ENCODE measurements at regions not wholly inside any gene's neighbourhood (a gene's known extent, or its start where the extent isn't known, plus 50 kb on each side); places are given as distances from the start of the nearest gene placed in this dataset.

- Mint-ChIP-seq H3K27me3 (ENCODE audit: low read depth, unreplicated experiment) (no peaks in the 10 kb centered on the region), H3K4me3 (ENCODE audit: unreplicated experiment) (no peak overlapping the region), H3K9me3 (ENCODE audit: unreplicated experiment) (peaks cover 6% of the 10 kb centered on the region), H3K36me3 (ENCODE audit: low read depth, unreplicated experiment) (no peaks in the 10 kb centered on the region), H3K27ac (ENCODE audit: unreplicated experiment) (no peak overlapping the region), H3K4me1 (ENCODE audit: low read depth, unreplicated experiment) (peaks cover 7% of the 10 kb centered on the region)
- no peak for DNase-seq (ENCODE audit: low read depth)
- H3K36me3 ChIP-seq (ENCODE audit: insufficient read depth, low read length) = no peaks in the 10 kb centered on the region
- no peak for FAIRE-seq
- no peaks in the 10 kb centered on the region for H4K20me1 ChIP-seq (ENCODE audit: insufficient read depth, low read length)
- no peaks in the 10 kb centered on the region for H3K79me2 ChIP-seq (ENCODE audit: insufficient read depth, low read length)
- no peaks in the 10 kb centered on the region for H3K9me3 ChIP-seq (ENCODE audit: insufficient read depth, low read depth, low read length)
- no peak overlapping the region for H3K4me2 ChIP-seq (ENCODE audit: low read length)
- no peaks in the 10 kb centered on the region for H3K4me1 ChIP-seq (ENCODE audit: insufficient read depth, low read length)
- no peak overlapping the region for H3K9ac ChIP-seq (ENCODE audit: low read length)
- no peak overlapping the region for H3K4me3 ChIP-seq (ENCODE audit: insufficient read depth, low read depth, low read length)
- no peak overlapping the region for H3K27ac ChIP-seq (ENCODE audit: low read depth, low read length)
- no peak overlapping the region for H2AFZ ChIP-seq (ENCODE audit: low read depth, low read length)
- TF ChIP-seq CTCF (IDR thresholded peaks at IDR 0.05; ENCODE audit: insufficient read depth, low read depth, low read length) (no peak), EZH2 (IDR thresholded peaks at IDR 0.05; ENCODE audit: insufficient read depth, low read length) (no peak)
- H3K27me3 ChIP-seq (ENCODE audit: insufficient read depth, low read length) = no peaks in the 10 kb centered on the region
Measured at GRCh38 chr9:79061752-79062616, 509.8 kb upstream of the TLE4 start.

- Mint-ChIP-seq H3K4me1 (ENCODE audit: low read depth, unreplicated experiment) (peaks cover 7% of the 10 kb centered on the region), H3K27me3 (ENCODE audit: low read depth, unreplicated experiment) (no peaks in the 10 kb centered on the region), H3K27ac (ENCODE audit: unreplicated experiment) (no peak overlapping the region), H3K4me3 (ENCODE audit: unreplicated experiment) (no peak overlapping the region), H3K36me3 (ENCODE audit: low read depth, unreplicated experiment) (no peaks in the 10 kb centered on the region), H3K9me3 (ENCODE audit: unreplicated experiment) (peaks cover 3% of the 10 kb centered on the region)
- H3K36me3 ChIP-seq (ENCODE audit: insufficient read depth, low read length) = no peaks in the 10 kb centered on the region
- H3K4me3 ChIP-seq (ENCODE audit: insufficient read depth, low read depth, low read length) = no peak overlapping the region
- H3K9ac ChIP-seq (ENCODE audit: low read length) = no peak overlapping the region
- H3K27me3 ChIP-seq (ENCODE audit: insufficient read depth, low read length) = no peaks in the 10 kb centered on the region
- FAIRE-seq = no peak
- no peaks in the 10 kb centered on the region for H4K20me1 ChIP-seq (ENCODE audit: insufficient read depth, low read length)
- TF ChIP-seq EZH2 (IDR thresholded peaks at IDR 0.05; ENCODE audit: insufficient read depth, low read length) (no peak), CTCF (IDR thresholded peaks at IDR 0.05; ENCODE audit: insufficient read depth, low read depth, low read length) (no peak)
- H3K27ac ChIP-seq (ENCODE audit: low read depth, low read length) = no peak overlapping the region
- no peak overlapping the region for H3K4me2 ChIP-seq (ENCODE audit: low read length)
- no peaks in the 10 kb centered on the region for H3K79me2 ChIP-seq (ENCODE audit: insufficient read depth, low read length)
- no peaks in the 10 kb centered on the region for H3K9me3 ChIP-seq (ENCODE audit: insufficient read depth, low read depth, low read length)
- no peaks in the 10 kb centered on the region for H3K4me1 ChIP-seq (ENCODE audit: insufficient read depth, low read length)
- no peak for DNase-seq (ENCODE audit: low read depth)
- H2AFZ ChIP-seq (ENCODE audit: low read depth, low read length) = no peak overlapping the region
Measured at GRCh38 chr9:79073201-79073600, 498.6 kb upstream of the TLE4 start.

DNA sequence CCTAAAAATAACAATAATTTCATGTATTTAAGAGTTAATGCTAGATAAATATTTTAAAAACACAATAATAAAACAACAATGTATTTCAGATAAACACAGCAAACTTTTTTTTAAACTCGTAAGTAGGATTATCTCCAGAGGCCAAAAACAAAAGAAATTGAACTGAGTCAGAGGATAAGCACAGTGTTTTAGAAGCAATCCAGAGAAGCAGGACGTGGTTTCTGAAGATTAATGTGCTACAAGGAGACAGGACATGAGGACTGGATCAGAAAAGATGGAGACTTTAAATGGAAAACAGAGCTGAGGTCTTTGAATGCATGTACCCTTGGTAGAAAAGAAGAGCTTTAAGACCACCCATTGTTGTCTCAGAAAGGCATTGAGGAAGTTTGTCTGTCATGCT lies 491.2 kb upstream of the TLE4 start:
- Histone ChIP-seq H4K20me1 (ENCODE audit: insufficient read depth, low read length) (no peaks in the 10 kb centered on the region), H2AFZ (ENCODE audit: low read depth, low read length) (peak overlapping the region; percentile 22), H3K4me3 (ENCODE audit: insufficient read depth, low read depth, low read length) (no peak overlapping the region), H3K4me1 (ENCODE audit: insufficient read depth, low read length) (no peaks in the 10 kb centered on the region), H3K79me2 (ENCODE audit: insufficient read depth, low read length) (no peaks in the 10 kb centered on the region), H3K4me2 (ENCODE audit: low read length) (no peak overlapping the region), H3K36me3 (ENCODE audit: insufficient read depth, low read length) (no peaks in the 10 kb centered on the region), H3K9ac (ENCODE audit: low read length) (no peak overlapping the region), H3K27ac (ENCODE audit: low read depth, low read length) (no peak overlapping the region), H3K9me3 (ENCODE audit: insufficient read depth, low read depth, low read length) (no peaks in the 10 kb centered on the region), H3K27me3 (ENCODE audit: insufficient read depth, low read length) (no peaks in the 10 kb centered on the region)
- Mint-ChIP-seq H3K27me3 (ENCODE audit: low read depth, unreplicated experiment) (no peaks in the 10 kb centered on the region), H3K4me1 (ENCODE audit: low read depth, unreplicated experiment) (peaks cover 5% of the 10 kb centered on the region), H3K36me3 (ENCODE audit: low read depth, unreplicated experiment) (no peaks in the 10 kb centered on the region), H3K27ac (ENCODE audit: unreplicated experiment) (no peak overlapping the region), H3K9me3 (ENCODE audit: unreplicated experiment) (peaks cover 3% of the 10 kb centered on the region), H3K4me3 (ENCODE audit: unreplicated experiment) (no peak overlapping the region)
- peak; percentile 32 for FAIRE-seq
- TF ChIP-seq EZH2 (IDR thresholded peaks at IDR 0.05; ENCODE audit: insufficient read depth, low read length) (no peak), CTCF (IDR thresholded peaks at IDR 0.05; ENCODE audit: insufficient read depth, low read depth, low read length) (no peak)
- peak; percentile 13 for DNase-seq (ENCODE audit: low read depth)

All from astrocyte (in vitro differentiated cells and primary cell).